Inflammatory macrophage treated with lipopolysaccharide for 1 hour (primary cell): ENCODE measurements at regions not wholly inside any gene's neighbourhood (a gene's known extent, or its start where the extent isn't known, plus 50 kb on each side); places are given as distances from the start of the nearest gene placed in this dataset.
A peak's percentile ranks its signal among the peaks of the same experiment; 100 is the strongest.

ENCODE experiments used
- DNase-seq, 2 donors: peaks; one replicate each; pipeline ENCODE4 v3.0.0-alpha.2; 2020 to 2022

GRCh38 chr18:10365901-10366300, 88.5 kb upstream of the APCDD1 start:
- no peak for DNase-seq

DNA sequence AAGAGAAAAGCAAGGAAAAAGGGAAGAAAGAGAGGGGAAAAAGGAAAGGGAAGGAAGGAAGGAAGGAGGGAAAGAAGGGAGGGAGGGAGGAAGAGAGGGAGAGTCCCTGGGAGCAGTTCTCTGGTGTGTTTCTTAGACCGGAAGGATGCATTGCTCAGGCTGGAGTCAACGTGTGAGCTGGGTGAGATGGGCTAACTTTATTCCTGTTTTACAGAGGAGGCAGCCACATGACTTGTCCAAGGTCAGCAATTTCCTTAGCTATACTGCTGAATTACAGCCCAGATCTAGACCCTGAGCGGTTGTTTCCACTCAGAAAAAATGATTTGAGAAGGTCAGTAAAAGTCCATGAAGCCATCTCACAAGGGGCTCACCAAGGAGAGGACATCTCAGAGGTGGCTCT, 86.6 kb upstream of the APCDD1 start:
- peak; percentile 18 to 40 for DNase-seq

DNA sequence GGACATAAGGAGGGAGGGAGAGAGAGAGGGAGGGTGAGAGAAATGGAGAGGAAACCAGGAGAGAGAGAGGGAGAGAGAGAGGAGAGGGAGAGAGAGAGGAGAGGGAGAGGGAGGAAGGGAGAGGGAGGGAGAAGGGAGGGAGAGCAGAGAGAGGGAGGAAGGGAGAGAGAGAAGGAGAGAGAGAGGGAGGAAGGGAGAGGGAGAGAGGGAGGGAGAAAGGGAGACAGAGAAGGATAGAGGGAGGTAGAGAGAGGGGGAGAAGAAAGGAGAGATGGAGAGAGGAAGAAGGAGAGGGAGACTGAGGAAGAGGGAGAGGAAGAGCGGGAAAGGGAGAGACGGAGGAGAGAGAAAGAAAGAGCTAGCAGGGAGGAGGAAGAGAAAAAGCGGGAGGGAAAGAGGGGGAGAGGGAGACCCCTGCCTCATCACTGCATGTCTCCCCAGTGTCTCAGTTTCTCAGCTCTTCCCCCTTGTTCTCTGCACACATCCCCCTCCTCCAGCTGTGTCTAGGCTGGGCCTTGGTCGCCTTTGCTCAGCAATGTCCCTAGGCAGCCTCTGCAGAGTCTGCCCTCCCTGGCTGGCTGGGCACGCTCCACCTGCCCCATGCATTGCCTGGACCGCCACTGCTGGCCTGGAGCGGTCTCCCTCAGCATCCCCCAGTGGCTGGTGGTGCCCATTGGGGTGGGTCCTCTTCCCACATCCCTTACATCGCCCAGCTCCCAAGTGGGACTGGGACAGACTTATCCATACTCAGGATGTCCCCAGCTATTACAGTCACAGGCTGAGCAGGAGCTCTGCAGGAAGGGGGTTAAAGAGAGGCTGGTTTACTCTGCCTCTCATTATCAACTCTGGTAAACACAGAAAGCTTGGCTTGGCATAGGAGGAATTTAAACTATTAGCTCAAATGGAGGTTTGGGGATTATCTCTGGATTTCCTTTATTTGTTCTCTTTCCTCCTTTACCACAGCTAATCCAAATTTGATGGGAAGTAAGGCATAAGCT, 85.7 kb upstream of the APCDD1 start:
- DNase-seq = no peak

- no peak for DNase-seq
Measured at GRCh38 chr18:10370716-10371115, 83.7 kb upstream of the APCDD1 start.

GRCh38 chr18:10371165-10371564, 83.3 kb upstream of the APCDD1 start:
- no peak for DNase-seq

DNA sequence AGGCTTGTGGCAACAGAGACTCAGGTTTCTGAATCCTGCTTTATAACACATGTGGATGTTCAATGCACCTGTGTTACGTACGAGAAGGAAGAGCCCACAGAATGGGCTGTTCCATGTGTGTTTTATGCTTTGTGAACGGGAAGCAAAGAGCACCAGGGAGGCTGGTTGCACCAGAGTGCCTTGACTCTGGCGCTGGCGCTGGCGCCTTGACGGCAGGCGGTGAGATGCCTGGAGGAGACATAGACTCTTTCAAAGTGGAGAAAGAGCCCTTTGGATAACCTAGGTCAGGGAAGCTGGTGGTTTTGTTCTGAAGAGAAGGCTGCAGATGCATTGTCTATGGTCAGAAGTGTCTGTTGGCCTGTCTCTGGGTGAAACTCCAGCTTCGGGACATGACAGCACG, 80.2 kb upstream of the APCDD1 start:
- DNase-seq = no peak

DNA sequence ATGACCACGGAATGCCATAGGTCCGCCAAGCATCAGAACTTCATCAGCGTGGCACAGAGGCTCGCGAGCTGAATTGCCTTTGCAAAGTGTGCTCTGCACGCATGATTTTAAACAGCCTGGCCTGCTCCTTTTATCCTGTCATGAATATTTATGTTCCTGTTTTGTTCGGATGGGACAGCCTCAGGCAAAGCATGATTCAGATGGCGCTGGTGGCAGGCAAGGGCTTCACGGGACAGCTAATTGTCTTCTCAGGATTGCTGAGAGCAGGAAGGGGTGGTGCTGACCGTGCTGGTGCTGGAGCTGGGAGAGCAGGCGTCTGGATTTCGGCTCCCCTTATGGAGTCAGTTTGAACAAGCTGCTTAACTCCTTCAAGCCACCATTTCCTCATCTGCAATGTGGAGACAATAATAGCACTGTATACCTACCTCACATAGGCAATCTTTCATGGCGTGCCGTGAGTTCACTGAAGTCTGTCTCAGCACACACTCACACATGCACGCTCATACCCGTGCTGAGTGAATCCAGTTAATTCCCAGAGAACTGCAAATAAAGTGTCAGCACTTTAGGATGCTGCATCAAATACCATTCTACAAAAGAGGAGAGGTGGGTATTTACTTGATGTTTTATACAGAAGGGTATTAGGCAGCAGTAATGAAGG, 79.7 kb upstream of the APCDD1 start:
- no peak for DNase-seq

DNA sequence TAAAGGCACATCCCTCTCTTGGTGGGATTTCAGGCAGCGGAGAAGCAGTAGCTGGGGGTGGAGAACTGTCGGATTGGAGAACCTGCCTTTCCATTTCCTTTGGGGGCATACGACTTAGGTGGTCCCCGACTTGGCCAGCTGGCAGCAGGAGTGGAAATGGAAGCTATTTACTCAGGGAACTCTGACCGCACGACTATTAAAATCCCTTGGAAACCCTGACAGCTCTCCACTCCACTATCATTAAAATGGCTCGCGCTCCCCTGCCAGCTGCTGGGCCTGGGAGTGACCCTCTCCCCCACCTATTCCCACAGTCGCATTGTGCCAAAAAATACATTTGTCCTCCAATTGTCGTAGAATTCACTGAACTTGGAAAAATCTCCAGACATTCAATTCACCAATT, 77.7 kb upstream of the APCDD1 start:
- no peak for DNase-seq

- DNase-seq = no peak
Measured at GRCh38 chr18:10377956-10378355, 76.5 kb upstream of the APCDD1 start.

DNA sequence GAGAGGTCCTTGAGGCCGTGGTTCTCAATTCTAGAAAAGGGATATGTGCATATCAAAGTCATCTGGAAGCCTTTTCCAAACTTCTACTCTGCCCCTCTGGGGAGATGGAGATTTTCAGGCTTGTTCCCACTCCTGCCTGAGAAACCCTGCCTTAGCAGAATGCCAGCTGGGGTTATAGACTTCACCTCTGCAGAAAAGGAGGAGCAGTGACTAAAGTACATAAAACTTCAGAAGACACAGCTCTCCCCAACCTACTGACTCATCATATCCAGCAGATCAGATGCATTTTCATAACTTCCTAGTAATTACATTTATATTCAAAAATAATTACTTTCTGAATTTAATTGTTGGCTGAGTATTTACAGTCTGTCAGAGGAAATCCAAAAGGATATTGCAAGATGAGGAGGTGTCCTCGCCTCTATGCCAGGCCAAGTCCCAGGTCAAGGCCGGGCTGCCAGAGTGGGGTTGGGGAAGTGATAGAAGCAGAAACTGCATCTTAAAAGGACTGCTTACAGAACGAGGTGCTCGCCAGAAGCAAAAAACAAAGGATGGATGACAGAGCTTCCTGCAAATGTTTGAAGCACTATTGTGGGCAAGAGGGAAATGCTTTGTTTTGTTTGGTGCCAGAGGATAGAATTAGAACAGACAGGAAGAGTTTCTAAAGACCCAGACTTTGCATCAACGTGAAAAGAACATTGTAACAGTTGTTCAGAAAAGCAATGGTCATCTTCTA, 75.6 kb upstream of the APCDD1 start:
- peak in 1 of 2 donors; percentile 11 for DNase-seq

GRCh38 chr18:10379522-10379921, 74.9 kb upstream of the APCDD1 start:
- peak; percentile 67 to 69 for DNase-seq

DNA sequence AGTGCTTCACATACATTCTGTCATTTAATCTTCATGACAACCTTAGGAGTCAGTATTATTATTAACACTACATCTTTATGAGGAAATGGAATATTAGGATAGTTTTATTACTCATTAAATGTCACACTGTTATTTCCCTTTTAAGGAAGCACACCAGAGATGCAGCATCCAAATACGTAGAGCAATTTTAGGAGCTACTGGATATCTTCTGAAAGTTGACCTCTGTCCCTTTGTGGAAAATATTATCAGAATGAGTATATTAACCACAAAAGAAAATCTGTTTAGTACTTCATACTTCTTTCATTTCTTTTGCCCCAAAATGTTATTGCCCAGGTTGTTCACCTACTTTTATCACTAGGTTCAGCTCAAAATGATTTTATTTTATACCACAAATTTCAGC, 72.9 kb upstream of the APCDD1 start:
- no peak for DNase-seq

DNA sequence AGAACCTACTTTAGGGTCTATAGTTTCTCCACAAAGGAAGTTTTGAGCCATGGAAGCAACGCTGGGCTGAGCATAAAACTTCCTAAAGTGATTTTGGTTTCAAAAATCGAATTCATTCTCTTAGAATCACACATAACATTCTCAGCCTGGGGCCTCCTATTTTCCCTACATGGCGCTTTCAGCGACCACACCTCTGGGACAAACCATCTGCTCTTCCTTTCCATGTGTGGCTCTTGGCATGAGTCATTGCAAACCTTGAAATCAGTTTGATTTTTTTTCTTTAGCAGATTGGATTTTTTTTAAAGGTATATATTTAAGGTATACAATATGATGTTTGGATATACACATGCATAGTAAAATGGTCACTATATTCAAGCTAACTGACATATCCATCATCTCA, 72.5 kb upstream of the APCDD1 start:
- DNase-seq = no peak

- DNase-seq = no peak
Measured at GRCh38 chr18:10386049-10386448, 68.4 kb upstream of the APCDD1 start.

DNA sequence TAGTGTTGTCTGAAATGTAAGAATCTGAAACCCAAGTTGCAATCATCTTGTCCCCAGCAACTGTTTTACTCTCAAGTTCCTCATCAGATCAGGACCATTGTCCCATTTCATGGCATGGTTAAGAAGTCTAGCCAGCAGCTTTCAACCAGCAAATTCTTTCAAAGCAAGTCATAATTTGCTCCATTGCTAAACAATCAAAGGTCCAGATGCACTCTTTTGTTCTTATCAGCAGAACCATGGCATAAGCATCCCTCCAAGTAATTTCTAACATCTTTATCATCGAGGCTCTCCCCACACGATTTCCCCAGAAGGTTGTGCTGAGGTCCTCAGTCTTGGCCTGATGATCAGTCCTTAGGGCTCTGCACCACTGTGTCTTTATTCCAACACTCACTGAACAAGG, 67.5 kb upstream of the APCDD1 start:
- no peak for DNase-seq

GRCh38 chr18:10387399-10387798, 67.0 kb upstream of the APCDD1 start:
- no peak for DNase-seq

- DNase-seq = no peak
Measured at GRCh38 chr18:10388373-10388772, 66.1 kb upstream of the APCDD1 start.

DNA sequence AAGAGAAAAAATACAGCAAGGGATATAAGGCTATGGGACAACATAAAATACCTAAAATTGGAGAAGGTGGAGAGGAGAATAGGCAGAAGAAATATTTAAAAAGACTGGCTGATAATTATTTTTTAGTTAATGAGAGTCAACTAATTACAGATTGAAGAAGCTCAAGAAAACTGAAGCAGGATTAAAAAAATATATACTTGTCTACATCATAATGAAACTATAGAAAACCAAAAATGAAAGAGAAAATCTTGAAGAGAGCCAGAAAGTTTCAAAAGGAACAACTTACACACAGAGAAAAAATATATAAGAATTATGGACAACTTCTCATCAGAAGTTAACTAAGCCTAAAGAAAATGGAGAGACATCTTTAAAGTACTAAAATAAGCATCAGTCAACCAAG, 62.9 kb upstream of the APCDD1 start:
- DNase-seq = no peak

DNA sequence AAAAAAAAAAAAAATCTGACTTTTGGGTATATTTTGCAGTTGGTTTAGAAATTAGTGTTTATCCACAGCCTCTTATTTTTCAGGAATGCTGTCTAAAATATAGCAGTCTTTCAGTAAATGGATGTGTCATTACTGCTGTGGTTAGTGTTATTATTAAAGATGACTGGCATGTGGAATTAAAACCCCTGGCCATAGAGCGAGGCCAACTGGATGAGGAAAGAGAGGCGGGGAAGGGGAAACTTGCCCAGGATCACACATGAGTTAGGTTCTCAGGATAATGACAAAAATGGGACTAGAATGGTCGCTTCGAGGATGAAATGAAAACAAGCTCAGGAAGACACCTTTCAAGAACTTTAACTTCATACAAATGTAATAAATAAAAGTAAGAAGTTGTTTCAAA, 57.4 kb upstream of the APCDD1 start:
- no peak for DNase-seq

DNA sequence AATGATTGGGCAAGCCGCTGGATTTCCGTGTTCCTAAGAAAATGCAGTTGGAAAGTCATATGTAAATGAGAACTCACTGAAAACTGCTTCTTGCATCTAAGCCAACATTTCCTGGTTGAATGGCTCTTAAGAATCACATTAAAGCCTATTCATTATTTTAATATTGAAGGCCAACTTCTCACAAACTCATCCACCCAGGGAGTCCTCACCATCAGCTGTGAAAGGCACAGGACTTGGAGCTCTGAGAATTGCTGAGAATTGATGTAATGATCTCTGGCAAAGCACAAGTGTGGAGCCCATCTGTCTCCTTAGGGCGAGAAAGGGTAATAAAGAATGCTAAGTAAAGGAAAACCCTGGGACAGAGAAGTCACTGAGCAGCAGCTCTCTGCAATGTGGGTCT, 55.9 kb upstream of the APCDD1 start:
- no peak for DNase-seq

DNA sequence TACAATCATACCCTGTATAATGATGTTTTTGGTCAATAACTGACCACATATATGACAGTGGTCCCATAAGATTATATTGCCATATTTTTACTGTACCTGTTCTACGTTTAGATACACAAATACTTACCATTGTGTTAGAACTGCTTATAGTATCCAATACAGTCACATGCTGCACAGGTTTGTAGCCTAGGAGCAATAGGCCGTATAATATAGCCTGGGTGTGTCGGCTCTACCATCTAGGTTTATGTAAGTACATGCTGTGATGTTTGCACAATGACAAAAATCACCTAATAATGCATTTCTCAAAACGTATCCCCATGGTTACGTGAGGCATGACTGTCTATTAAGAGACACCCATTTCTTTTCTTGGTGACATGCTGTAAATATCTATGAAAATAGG, 55.0 kb upstream of the APCDD1 start:
- no peak for DNase-seq

DNA sequence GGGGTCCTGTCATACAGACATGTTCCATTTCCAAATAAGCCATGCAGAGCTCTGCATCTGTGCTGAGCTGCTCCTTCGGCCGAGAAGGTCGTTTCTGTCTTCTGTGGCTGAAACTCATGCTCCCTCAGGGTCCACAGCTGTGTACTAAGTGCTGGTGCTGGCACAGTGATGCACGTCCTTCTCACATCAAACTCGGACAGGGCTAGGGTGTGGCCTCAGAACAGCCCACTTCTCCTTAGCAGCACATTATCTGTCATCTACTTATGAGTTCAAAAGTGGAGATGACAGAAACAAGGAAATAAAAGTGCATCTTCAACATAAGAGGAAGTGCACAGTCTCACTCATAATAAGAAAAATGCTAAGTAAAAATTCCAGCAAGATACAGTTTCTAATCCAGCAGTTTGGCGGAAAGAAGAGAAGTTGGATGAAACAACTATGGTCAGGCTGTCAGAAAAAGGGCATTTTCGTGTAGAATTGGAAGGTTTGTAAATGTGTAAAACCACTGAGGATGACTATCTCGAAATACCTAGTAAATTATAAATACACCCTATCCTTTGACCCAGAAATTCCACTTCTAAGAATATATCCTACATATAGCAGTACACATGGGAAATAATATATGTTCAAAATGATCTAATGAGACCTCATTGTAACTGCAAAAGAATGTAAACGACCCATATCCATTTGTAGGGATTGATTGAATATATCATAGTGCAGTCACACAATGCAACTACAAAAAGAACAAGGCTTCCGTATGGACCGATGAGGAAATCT, 53.7 kb upstream of the APCDD1 start:
- peak; percentile 64 to 68 for DNase-seq

DNA sequence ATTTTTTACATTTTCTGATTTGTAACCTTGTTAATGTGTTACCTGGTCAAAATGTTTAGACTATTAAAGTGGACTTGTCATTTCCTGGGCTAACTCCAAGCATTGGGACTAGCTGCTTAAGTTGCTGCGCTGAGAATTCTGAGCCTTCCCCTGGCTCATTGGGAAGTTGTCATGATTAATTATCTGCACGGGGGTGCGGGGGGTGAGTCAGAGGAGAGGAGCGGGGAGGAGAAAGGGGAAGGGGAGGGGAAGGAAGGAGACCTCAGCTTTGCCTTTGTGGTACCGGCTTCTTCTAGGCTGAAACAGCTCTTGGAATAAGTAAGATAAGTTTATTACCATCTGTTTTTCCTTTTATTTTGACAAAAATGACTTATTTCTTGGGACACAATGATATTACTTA, 52.9 kb upstream of the APCDD1 start:
- peak; percentile 47 to 62 for DNase-seq
